ENCODE measurements at regions not wholly inside any gene's neighbourhood (a gene's known extent, or its start where the extent isn't known, plus 50 kb on each side); places are given as distances from the start of the nearest gene placed in this dataset.

- ATAC-seq (peak; percentile 86), DNase-seq (ENCODE audit: low spot score) (peak; percentile 83)
- intact Hi-C loops (cut with DNase I), result loop anchor here (10.0 kb wide), 1 partner anchor 887 kb away; the partner anchor contains the start of gene EPHA4
These were observed 884.8 kb downstream of the EPHA4 start for GRCh38 chr2:220687231-220687843.

- DNase-seq (ENCODE audit: low spot score) (no peak), ATAC-seq (no peak)
- intact Hi-C loops (cut with DNase I), result no loop called here
These were observed 876.5 kb downstream of the EPHA4 start for GRCh38 chr2:220695397-220696279.

- DNase-seq (ENCODE audit: low spot score) (no peak), ATAC-seq (no peak)
- intact Hi-C loops (cut with DNase I), result no loop called here
These were observed 875.8 kb downstream of the EPHA4 start for GRCh38 chr2:220696280-220696669.

- DNase-seq (ENCODE audit: low spot score) (no peak), ATAC-seq (no peak)
- intact Hi-C loops (cut with DNase I), result no loop called here
These were observed 875.1 kb downstream of the EPHA4 start for GRCh38 chr2:220697011-220697410.

GRCh38 chr2:220701115-220701514 lies 871.0 kb downstream of the EPHA4 start:
- DNase-seq (ENCODE audit: low spot score) (no peak), ATAC-seq (no peak)

GRCh38 chr2:220703279-220703678 lies 868.8 kb downstream of the EPHA4 start:
- intact Hi-C loops (cut with DNase I), result no loop called here
- ATAC-seq (no peak), DNase-seq (ENCODE audit: low spot score) (no peak)

More at GRCh38 chr2:220701115-220701514, 871.0 kb downstream of the EPHA4 start:
- intact Hi-C loops (cut with DNase I), result no loop called here

- DNase-seq (ENCODE audit: low spot score) (no peak), ATAC-seq (no peak)
- intact Hi-C loops (cut with DNase I), result no loop called here
These were observed 868.0 kb downstream of the EPHA4 start for GRCh38 chr2:220704081-220704480.

- no peak for DNase-seq (ENCODE audit: low spot score)
- ATAC-seq, result no peak
- intact Hi-C loops (cut with DNase I), result no loop called here
These were observed 867.3 kb downstream of the EPHA4 start for GRCh38 chr2:220704810-220705209.

GRCh38 chr2:220705678-220706077 lies 866.4 kb downstream of the EPHA4 start:
- DNase-seq (ENCODE audit: low spot score), result no peak
- no peak for ATAC-seq
- intact Hi-C loops (cut with DNase I), result no loop called here

GRCh38 chr2:220707261-220707660 lies 864.8 kb downstream of the EPHA4 start:
- intact Hi-C loops (cut with DNase I), result no loop called here
- no peak for DNase-seq (ENCODE audit: low spot score)
- ATAC-seq, result no peak

GRCh38 chr2:220708366-220708765 lies 863.7 kb downstream of the EPHA4 start:
- intact Hi-C loops (cut with DNase I), result no loop called here
- no peak for ATAC-seq
- no peak for DNase-seq (ENCODE audit: low spot score)

- DNase-seq (ENCODE audit: low spot score) (no peak), ATAC-seq (no peak)
- intact Hi-C loops (cut with DNase I), result no loop called here
These were observed 854.8 kb downstream of the EPHA4 start for GRCh38 chr2:220717283-220717682.

GRCh38 chr2:220736778-220737177 lies 835.3 kb downstream of the EPHA4 start:
- no peak for DNase-seq (ENCODE audit: low spot score)
- intact Hi-C loops (cut with DNase I), result no loop called here
- no peak for ATAC-seq

GRCh38 chr2:220743203-220743602 lies 828.9 kb downstream of the EPHA4 start:
- no peak for DNase-seq (ENCODE audit: low spot score)
- intact Hi-C loops (cut with DNase I), result no loop called here
- ATAC-seq, result no peak

GRCh38 chr2:220744861-220745260 lies 827.2 kb downstream of the EPHA4 start:
- intact Hi-C loops (cut with DNase I), result no loop called here
- DNase-seq (ENCODE audit: low spot score) (no peak), ATAC-seq (no peak)

GRCh38 chr2:220745682-220746081 lies 826.4 kb downstream of the EPHA4 start:
- intact Hi-C loops (cut with DNase I), result no loop called here
- no peak for DNase-seq (ENCODE audit: low spot score)
- ATAC-seq, result no peak

- intact Hi-C loops (cut with DNase I), result no loop called here
- DNase-seq (ENCODE audit: low spot score) (no peak), ATAC-seq (no peak)
These were observed 824.4 kb downstream of the EPHA4 start for GRCh38 chr2:220747736-220748135.

GRCh38 chr2:220748875-220749479 lies 823.1 kb downstream of the EPHA4 start:
- no peak for DNase-seq (ENCODE audit: low spot score)
- ATAC-seq, result no peak
- intact Hi-C loops (cut with DNase I), result no loop called here

- DNase-seq (ENCODE audit: low spot score), result no peak
- no peak for ATAC-seq
- intact Hi-C loops (cut with DNase I), result no loop called here
These were observed 818.6 kb downstream of the EPHA4 start for GRCh38 chr2:220753486-220753885.

- intact Hi-C loops (cut with DNase I), result no loop called here
- ATAC-seq, result no peak
- no peak for DNase-seq (ENCODE audit: low spot score)
These were observed 815.5 kb downstream of the EPHA4 start for GRCh38 chr2:220756653-220757052.
